Peyer's patch (tissue), 4 donors: ENCODE measurements at regions not wholly inside any gene's neighbourhood (a gene's known extent, or its start where the extent isn't known, plus 50 kb on each side); places are given as distances from the start of the nearest gene placed in this dataset.

Experiments used
- DNase-seq, 3 donors: peaks; one replicate each; pipeline ENCODE4 v3.0.0-alpha.2; 2017 to 2019
- H3K27ac ChIP-seq, 4 donors: fragments of 200-600 bp; sonication (generic); one replicate each; pipeline ENCODE4 v1.5.1; 2016 to 2019
- H3K27me3 ChIP-seq, 2 donors: fragments of 200-600 bp; sonication (generic); one replicate each; pipeline ENCODE4 v1.5.1; 2019
- H3K36me3 ChIP-seq, 3 donors: fragments of 200-600 bp; sonication (generic); one replicate each; pipeline ENCODE4 v1.5.1; 2016 to 2019
- H3K4me1 ChIP-seq, 4 donors: fragments of 200-600 bp; sonication (generic); one replicate each; pipeline ENCODE4 v1.5.1; 2016 to 2019
- H3K4me3 ChIP-seq, 4 donors: fragments of 200-600 bp; sonication (generic); 1 replicate in 3 of 4; 2 replicates in 1 of 4; pipeline ENCODE4 v1.5.1; 2016 to 2019; ENCODE audit warnings: mild to moderate bottlenecking in 1 of 4
- H3K9me3 ChIP-seq, 4 donors: fragments of 200-600 bp; sonication (generic); one replicate each; pipeline ENCODE4 v1.5.1; 2016 to 2019; ENCODE audit warnings: mild to moderate bottlenecking in 1 of 4
- CTCF ChIP-seq, 6 experiments: fragments of 450-650 bp in 4 of 6; fragments of 200-600 bp in 2 of 6; sonication (generic) in 1 of 6; IDR thresholded peaks; one replicate each; pipeline ENCODE4 v1.5.1; 2017 to 2019; ENCODE audit warnings: antibody characterized with exemption in 6 of 6, mild to moderate bottlenecking in 3 of 6, moderate library complexity in 1 of 6
- POLR2A ChIP-seq, 2 donors: fragments of 450-650 bp; IDR thresholded peaks; one replicate each; pipeline ENCODE4 v1.5.1; 2017; ENCODE audit warnings: antibody characterized with exemption in 2 of 2, mild to moderate bottlenecking in 2 of 2, moderate library complexity in 2 of 2

- H3K36me3 ChIP-seq: no peaks in the 10 kb centered on the region
Measured at GRCh38 chr1:208552928-208553327, 308.7 kb upstream of the PLXNA2 start.

GRCh38 chr1:208556461-208556860, 312.3 kb upstream of the PLXNA2 start:
- H3K9me3 ChIP-seq: no peaks in the 10 kb centered on the region
- H3K36me3 ChIP-seq: no peaks in the 10 kb centered on the region
- no peaks in the 10 kb centered on the region for H3K27me3 ChIP-seq
- H3K4me1 ChIP-seq: no peaks in the 10 kb centered on the region
- no peak for DNase-seq
- no peak overlapping the region for H3K27ac ChIP-seq
- no peak overlapping the region for H3K4me3 ChIP-seq
- TF ChIP-seq CTCF (IDR thresholded peaks at IDR 0.05): no peak
- no peak for TF ChIP-seq POLR2A (IDR thresholded peaks at IDR 0.05)

More at GRCh38 chr1:208552928-208553327, 308.7 kb upstream of the PLXNA2 start:
- no peak for DNase-seq
- no peaks in the 10 kb centered on the region for H3K4me1 ChIP-seq
- no peaks in the 10 kb centered on the region for H3K9me3 ChIP-seq
- no peaks in the 10 kb centered on the region for H3K27me3 ChIP-seq
- TF ChIP-seq CTCF (IDR thresholded peaks at IDR 0.05): no peak
- TF ChIP-seq POLR2A (IDR thresholded peaks at IDR 0.05): no peak
- H3K4me3 ChIP-seq: no peak overlapping the region
- H3K27ac ChIP-seq: no peak overlapping the region

- Histone ChIP-seq H3K27ac (no peak overlapping the region), H3K4me3 (no peak overlapping the region), H3K9me3 (no peaks in the 10 kb centered on the region), H3K36me3 (no peaks in the 10 kb centered on the region), H3K27me3 (no peaks in the 10 kb centered on the region), H3K4me1 (no peaks in the 10 kb centered on the region)
- TF ChIP-seq POLR2A (IDR thresholded peaks at IDR 0.05) (no peak), CTCF (IDR thresholded peaks at IDR 0.05) (no peak)
- no peak for DNase-seq
Measured at GRCh38 chr1:208557046-208557722, 313.0 kb upstream of the PLXNA2 start.

- no peak for DNase-seq
- H3K27ac ChIP-seq: no peak overlapping the region
- H3K4me1 ChIP-seq: no peaks in the 10 kb centered on the region
- H3K4me3 ChIP-seq: no peak overlapping the region
- no peaks in the 10 kb centered on the region for H3K27me3 ChIP-seq
- TF ChIP-seq POLR2A (IDR thresholded peaks at IDR 0.05) (no peak), CTCF (IDR thresholded peaks at IDR 0.05) (no peak)
- no peaks in the 10 kb centered on the region for H3K9me3 ChIP-seq
- H3K36me3 ChIP-seq: no peaks in the 10 kb centered on the region
Measured at GRCh38 chr1:208557723-208558094, 313.5 kb upstream of the PLXNA2 start.

- H3K27ac ChIP-seq: no peak overlapping the region
- no peaks in the 10 kb centered on the region for H3K9me3 ChIP-seq
- no peak overlapping the region for H3K4me3 ChIP-seq
- no peaks in the 10 kb centered on the region for H3K27me3 ChIP-seq
- DNase-seq: no peak
- H3K4me1 ChIP-seq: no peaks in the 10 kb centered on the region
- H3K36me3 ChIP-seq: no peaks in the 10 kb centered on the region
- TF ChIP-seq CTCF (IDR thresholded peaks at IDR 0.05): no peak
Measured at GRCh38 chr1:208559597-208560329, 315.6 kb upstream of the PLXNA2 start.
